ENCODE measurements at regions not wholly inside any gene's neighbourhood (a gene's known extent, or its start where the extent isn't known, plus 50 kb on each side); places are given as distances from the start of the nearest gene placed in this dataset.

DNA sequence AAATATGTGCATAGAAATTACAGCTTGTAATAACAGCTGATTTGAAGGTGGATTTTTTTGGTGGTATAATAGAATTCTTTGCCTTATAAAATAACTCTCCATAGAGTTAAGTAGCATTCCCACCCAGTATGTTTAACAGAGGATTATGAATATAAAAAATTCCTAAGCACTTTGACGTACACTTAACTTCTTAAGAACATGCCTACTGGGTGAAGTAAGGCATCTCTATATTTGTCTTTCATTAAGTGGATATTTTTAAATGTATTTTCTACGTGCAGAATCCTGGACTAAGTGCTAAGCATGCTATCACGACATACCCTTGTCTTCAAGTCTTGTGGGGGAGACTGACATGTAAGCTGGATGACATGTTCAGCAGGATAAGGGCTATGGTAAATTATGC lies 217.7 kb upstream of the BMPER start:
- TF ChIP-seq EZH2phosphoT487 (IDR thresholded peaks at IDR 0.05; ENCODE audit: low read depth, severe bottlenecking, unreplicated experiment) (no peak), EZH2 (IDR thresholded peaks at IDR 0.05; ENCODE audit: borderline replicate concordance) (no peak)
- TF ChIP-seq, protein P1, sequence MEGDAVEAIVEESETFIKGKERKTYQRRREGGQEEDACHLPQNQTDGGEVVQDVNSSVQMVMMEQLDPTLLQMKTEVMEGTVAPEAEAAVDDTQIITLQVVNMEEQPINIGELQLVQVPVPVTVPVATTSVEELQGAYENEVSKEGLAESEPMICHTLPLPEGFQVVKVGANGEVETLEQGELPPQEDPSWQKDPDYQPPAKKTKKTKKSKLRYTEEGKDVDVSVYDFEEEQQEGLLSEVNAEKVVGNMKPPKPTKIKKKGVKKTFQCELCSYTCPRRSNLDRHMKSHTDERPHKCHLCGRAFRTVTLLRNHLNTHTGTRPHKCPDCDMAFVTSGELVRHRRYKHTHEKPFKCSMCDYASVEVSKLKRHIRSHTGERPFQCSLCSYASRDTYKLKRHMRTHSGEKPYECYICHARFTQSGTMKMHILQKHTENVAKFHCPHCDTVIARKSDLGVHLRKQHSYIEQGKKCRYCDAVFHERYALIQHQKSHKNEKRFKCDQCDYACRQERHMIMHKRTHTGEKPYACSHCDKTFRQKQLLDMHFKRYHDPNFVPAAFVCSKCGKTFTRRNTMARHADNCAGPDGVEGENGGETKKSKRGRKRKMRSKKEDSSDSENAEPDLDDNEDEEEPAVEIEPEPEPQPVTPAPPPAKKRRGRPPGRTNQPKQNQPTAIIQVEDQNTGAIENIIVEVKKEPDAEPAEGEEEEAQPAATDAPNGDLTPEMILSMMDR (IDR thresholded peaks at IDR 0.05; ENCODE audit: poor library complexity): no peak
- Histone ChIP-seq H3K9me3 (ENCODE audit: low read depth) (no peaks in the 10 kb centered on the region), H2AFZ (no peak overlapping the region), H3K36me3 (replicated peaks; ENCODE audit: insufficient read depth, low read depth) (no peaks in the 10 kb centered on the region), H3K27ac (no peak overlapping the region), H3K4me1 (ENCODE audit: insufficient read depth) (no peaks in the 10 kb centered on the region), H3K4me3 (no peak overlapping the region), H3K4me2 (no peak overlapping the region), H4K20me1 (ENCODE audit: insufficient read depth, poor library complexity, severe bottlenecking) (no peaks in the 10 kb centered on the region), H3K79me2 (no peaks in the 10 kb centered on the region), H3K27me3 (no peaks in the 10 kb centered on the region), H3K9me2 (replicated peaks; ENCODE audit: insufficient read depth) (no peaks in the 10 kb centered on the region)
- WGBS (ENCODE audit: low lambda C conversion rate, missing lambda C conversion rate): 94% methylated on average over 3 of the region's 3 CpGs
- DNase-seq (ENCODE audit: low spot score): no peak

DNA sequence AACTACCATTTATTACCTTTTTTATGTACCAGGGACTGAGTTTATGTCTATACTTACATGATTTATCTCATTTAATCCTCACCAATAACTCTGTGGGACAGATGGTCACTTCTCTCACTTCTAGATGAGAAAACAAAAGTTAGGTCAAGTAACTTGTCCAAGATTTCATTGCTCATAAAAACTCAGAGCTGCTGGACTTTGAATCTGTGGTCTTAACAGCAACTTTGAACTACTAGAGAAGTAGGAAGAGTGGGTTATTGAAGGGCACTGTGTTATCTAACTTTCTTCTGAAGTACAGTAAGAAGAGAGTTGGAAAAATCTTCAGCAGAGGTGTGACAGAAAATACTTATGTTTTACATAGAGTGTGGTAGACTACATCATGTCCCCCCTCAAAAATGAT lies 214.2 kb upstream of the BMPER start:
- H3K4me2 ChIP-seq: no peak overlapping the region
- no peaks in the 10 kb centered on the region for H3K9me3 ChIP-seq (ENCODE audit: low read depth)
- no peak for TF ChIP-seq EZH2phosphoT487 (IDR thresholded peaks at IDR 0.05; ENCODE audit: low read depth, severe bottlenecking, unreplicated experiment)
- no peak overlapping the region for H2AFZ ChIP-seq
- H3K9me2 ChIP-seq (replicated peaks; ENCODE audit: insufficient read depth): no peaks in the 10 kb centered on the region
- H3K27me3 ChIP-seq: no peaks in the 10 kb centered on the region
- H3K79me2 ChIP-seq: no peaks in the 10 kb centered on the region
- H3K36me3 ChIP-seq (replicated peaks; ENCODE audit: insufficient read depth, low read depth): no peaks in the 10 kb centered on the region
- no peak for DNase-seq (ENCODE audit: low spot score)
- no peak overlapping the region for H3K4me3 ChIP-seq
- H3K27ac ChIP-seq: no peak overlapping the region
- H4K20me1 ChIP-seq (ENCODE audit: insufficient read depth, poor library complexity, severe bottlenecking): no peaks in the 10 kb centered on the region
- H3K4me1 ChIP-seq (ENCODE audit: insufficient read depth): no peaks in the 10 kb centered on the region

DNA sequence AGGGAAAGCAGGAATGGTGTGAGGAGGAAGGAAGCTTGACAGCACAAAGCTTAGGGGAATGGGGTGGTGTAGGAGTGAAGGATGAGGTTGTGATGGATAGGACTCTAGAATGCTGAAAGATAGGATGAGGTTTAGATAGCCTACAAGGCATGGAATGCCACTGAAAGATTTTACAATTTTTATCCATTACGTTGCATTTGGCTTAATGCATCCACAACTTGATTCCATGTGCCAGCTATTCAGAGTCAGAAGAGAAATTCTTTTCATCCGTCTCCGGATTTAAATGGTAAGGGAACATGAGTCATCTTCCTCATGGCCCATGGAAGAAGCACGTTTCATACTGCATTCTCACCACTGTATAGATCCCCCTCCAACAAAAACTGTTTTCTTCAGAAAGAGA lies 212.4 kb upstream of the BMPER start:
- no peak for DNase-seq (ENCODE audit: low spot score)
- Histone ChIP-seq H3K27me3 (no peaks in the 10 kb centered on the region), H3K36me3 (replicated peaks; ENCODE audit: insufficient read depth, low read depth) (no peaks in the 10 kb centered on the region), H2AFZ (no peak overlapping the region), H3K27ac (no peak overlapping the region), H3K4me1 (ENCODE audit: insufficient read depth) (peaks cover 7% of the 10 kb centered on the region), H3K9me2 (replicated peaks; ENCODE audit: insufficient read depth) (no peaks in the 10 kb centered on the region), H3K4me3 (no peak overlapping the region), H3K4me2 (no peak overlapping the region), H3K9me3 (ENCODE audit: low read depth) (no peaks in the 10 kb centered on the region), H3K79me2 (no peaks in the 10 kb centered on the region), H4K20me1 (ENCODE audit: insufficient read depth, poor library complexity, severe bottlenecking) (no peaks in the 10 kb centered on the region)
- 80% methylated on average over 4 of the region's 4 CpGs for WGBS (ENCODE audit: low lambda C conversion rate, missing lambda C conversion rate)
- TF ChIP-seq EZH2 (IDR thresholded peaks at IDR 0.05; ENCODE audit: borderline replicate concordance) (no peak), EZH2phosphoT487 (IDR thresholded peaks at IDR 0.05; ENCODE audit: low read depth, severe bottlenecking, unreplicated experiment) (no peak)
- TF ChIP-seq, protein P1 (IDR thresholded peaks at IDR 0.05; ENCODE audit: poor library complexity): no peak

DNA sequence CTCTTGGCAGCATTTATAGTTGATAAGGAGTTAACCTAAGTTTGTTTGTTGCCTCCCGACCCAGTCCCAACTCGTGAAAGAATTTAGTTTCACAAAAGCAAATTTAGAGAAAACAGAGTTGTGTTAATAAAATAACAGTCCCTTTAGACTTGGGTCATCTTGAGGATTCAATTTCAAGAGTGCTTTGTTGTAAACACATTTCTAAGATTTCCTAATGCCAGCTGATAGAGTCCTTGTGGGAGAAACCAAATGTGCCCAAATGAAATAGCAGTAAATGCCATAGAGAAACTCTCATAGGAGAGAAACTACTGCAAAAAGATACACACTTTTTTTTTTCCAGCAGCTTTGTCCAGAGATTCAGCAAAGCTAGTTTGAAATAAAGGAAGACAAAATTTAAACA lies 211.3 kb upstream of the BMPER start:
- H3K36me3 ChIP-seq (replicated peaks; ENCODE audit: insufficient read depth, low read depth): no peaks in the 10 kb centered on the region
- H4K20me1 ChIP-seq (ENCODE audit: insufficient read depth, poor library complexity, severe bottlenecking): no peaks in the 10 kb centered on the region
- DNase-seq (ENCODE audit: low spot score): no peak
- TF ChIP-seq EZH2 (IDR thresholded peaks at IDR 0.05; ENCODE audit: borderline replicate concordance) (no peak), EZH2phosphoT487 (IDR thresholded peaks at IDR 0.05; ENCODE audit: low read depth, severe bottlenecking, unreplicated experiment) (no peak)
- TF ChIP-seq, protein P1 (IDR thresholded peaks at IDR 0.05; ENCODE audit: poor library complexity): no peak
- H3K27ac ChIP-seq: no peak overlapping the region
- H3K27me3 ChIP-seq: no peaks in the 10 kb centered on the region
- H3K4me1 ChIP-seq (ENCODE audit: insufficient read depth): peaks cover 14% of the 10 kb centered on the region
- H3K79me2 ChIP-seq: no peaks in the 10 kb centered on the region
- WGBS (ENCODE audit: low lambda C conversion rate, missing lambda C conversion rate): 50% methylated on average over 2 of the region's 2 CpGs
- no peak overlapping the region for H3K4me2 ChIP-seq
- H2AFZ ChIP-seq: no peak overlapping the region
- no peak overlapping the region for H3K4me3 ChIP-seq
- H3K9me2 ChIP-seq (replicated peaks; ENCODE audit: insufficient read depth): no peaks in the 10 kb centered on the region
- no peaks in the 10 kb centered on the region for H3K9me3 ChIP-seq (ENCODE audit: low read depth)
